Left lung (tissue), 4 donors: ENCODE measurements at regions not wholly inside any gene's neighbourhood (a gene's known extent, or its start where the extent isn't known, plus 50 kb on each side); places are given as distances from the start of the nearest gene placed in this dataset.

Experiments
- ATAC-seq: fragments of 200-7000 bp; cut with Tn5 transposase; one replicate; pipeline ENCODE4 v1.9.1; 2020; ENCODE audit warnings: moderate library complexity
- DNase-seq, 4 donors: peaks; one replicate each; pipeline ENCODE4 v3.0.0-alpha.2; 2013 to 2020
- H3K27ac ChIP-seq, 2 donors: fragments of 200-600 bp; sonication (generic) in 1 of 2; one replicate each; pipeline versions ENCODE4 v1.5.0 to v1.8.0; 2020 to 2021
- H3K27me3 ChIP-seq, 2 donors: fragments of 200-600 bp; sonication (generic) in 1 of 2; one replicate each; pipeline versions ENCODE4 v1.5.0 to v1.8.0; 2020 to 2021
- H3K36me3 ChIP-seq, 2 donors: fragments of 200-600 bp; sonication (generic) in 1 of 2; one replicate each; pipeline versions ENCODE4 v1.5.0 to v1.8.0; 2020 to 2021
- H3K4me1 ChIP-seq, 2 donors: fragments of 200-600 bp; one replicate each; pipeline ENCODE4 v1.8.0; 2021
- H3K4me3 ChIP-seq, 2 donors: fragments of 200-600 bp; sonication (generic) in 1 of 2; one replicate each; pipeline versions ENCODE4 v1.5.0 to v1.8.0; 2020 to 2021; ENCODE audit warnings: mild to moderate bottlenecking in 1 of 2
- H3K9me3 ChIP-seq, 2 donors: fragments of 200-600 bp; sonication (generic) in 1 of 2; one replicate each; pipeline versions ENCODE4 v1.5.0 to v1.8.0; 2020 to 2021
- intact Hi-C, 2 donors: fragments of 100-400 bp; cut with DNase I; formaldehyde crosslinking; loops; one replicate each; pipeline versions ENCODE4 v1.11.2 to v1.14.2; 2022
- TF ChIP-seq, protein P1 (sequence below), 2 donors: fragments of 200-600 bp; sonication (generic) in 1 of 2; IDR thresholded peaks; one replicate each; pipeline versions ENCODE4 v1.5.0 to v1.8.0; 2021; ENCODE audit warnings: antibody characterized with exemption in 2 of 2
- donor health status: DM: no; HTN: yes; CAD: no.
- donor health status: DM: no; HTN: no; CAD: no.

- TF ChIP-seq, protein P1, sequence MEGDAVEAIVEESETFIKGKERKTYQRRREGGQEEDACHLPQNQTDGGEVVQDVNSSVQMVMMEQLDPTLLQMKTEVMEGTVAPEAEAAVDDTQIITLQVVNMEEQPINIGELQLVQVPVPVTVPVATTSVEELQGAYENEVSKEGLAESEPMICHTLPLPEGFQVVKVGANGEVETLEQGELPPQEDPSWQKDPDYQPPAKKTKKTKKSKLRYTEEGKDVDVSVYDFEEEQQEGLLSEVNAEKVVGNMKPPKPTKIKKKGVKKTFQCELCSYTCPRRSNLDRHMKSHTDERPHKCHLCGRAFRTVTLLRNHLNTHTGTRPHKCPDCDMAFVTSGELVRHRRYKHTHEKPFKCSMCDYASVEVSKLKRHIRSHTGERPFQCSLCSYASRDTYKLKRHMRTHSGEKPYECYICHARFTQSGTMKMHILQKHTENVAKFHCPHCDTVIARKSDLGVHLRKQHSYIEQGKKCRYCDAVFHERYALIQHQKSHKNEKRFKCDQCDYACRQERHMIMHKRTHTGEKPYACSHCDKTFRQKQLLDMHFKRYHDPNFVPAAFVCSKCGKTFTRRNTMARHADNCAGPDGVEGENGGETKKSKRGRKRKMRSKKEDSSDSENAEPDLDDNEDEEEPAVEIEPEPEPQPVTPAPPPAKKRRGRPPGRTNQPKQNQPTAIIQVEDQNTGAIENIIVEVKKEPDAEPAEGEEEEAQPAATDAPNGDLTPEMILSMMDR (IDR thresholded peaks at IDR 0.05): no peak
- peaks cover 0 to 8% of the 10 kb centered on the region in 2 donors for H3K9me3 ChIP-seq
- no peak overlapping the region for H3K4me3 ChIP-seq
- DNase-seq (no peak), ATAC-seq (no peak)
- H3K27me3 ChIP-seq: no peaks in the 10 kb centered on the region
- intact Hi-C loops: no loop called here
- H3K27ac ChIP-seq: no peak overlapping the region
- no peaks in the 10 kb centered on the region for H3K4me1 ChIP-seq
- H3K36me3 ChIP-seq: no peaks in the 10 kb centered on the region
These were observed 484.4 kb downstream of the PLA2G4A start for GRCh38 chr1:187313115-187313514.

DNA sequence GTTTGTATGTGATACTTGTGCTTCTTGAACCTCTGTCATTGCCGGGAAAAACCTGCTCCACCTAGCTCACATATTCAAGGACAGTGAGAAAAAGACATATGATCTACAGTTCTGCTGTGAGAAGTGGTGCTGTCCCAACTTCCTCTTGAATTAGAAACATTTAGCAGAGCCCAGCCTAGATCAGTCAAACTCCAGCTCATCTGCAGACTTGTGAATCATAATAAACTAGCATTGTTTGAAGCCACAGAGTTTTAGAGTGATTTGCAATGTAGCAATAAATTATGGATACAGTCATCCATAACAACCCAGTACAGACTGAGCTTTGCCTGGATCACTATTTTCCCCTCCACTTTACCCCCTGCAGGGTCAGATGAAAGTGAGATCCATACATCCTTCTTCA is 497.8 kb downstream of the PLA2G4A start:
- DNase-seq (no peak), ATAC-seq (no peak)
- H3K9me3 ChIP-seq: peaks cover 0 to under 1% of the 10 kb centered on the region in 2 donors
- H3K4me1 ChIP-seq: no peaks in the 10 kb centered on the region
- TF ChIP-seq, protein P1 (IDR thresholded peaks at IDR 0.05): no peak
- intact Hi-C loops: no loop called here
- H3K36me3 ChIP-seq: no peaks in the 10 kb centered on the region
- H3K4me3 ChIP-seq: no peak overlapping the region
- H3K27me3 ChIP-seq: no peaks in the 10 kb centered on the region
- no peak overlapping the region for H3K27ac ChIP-seq

DNA sequence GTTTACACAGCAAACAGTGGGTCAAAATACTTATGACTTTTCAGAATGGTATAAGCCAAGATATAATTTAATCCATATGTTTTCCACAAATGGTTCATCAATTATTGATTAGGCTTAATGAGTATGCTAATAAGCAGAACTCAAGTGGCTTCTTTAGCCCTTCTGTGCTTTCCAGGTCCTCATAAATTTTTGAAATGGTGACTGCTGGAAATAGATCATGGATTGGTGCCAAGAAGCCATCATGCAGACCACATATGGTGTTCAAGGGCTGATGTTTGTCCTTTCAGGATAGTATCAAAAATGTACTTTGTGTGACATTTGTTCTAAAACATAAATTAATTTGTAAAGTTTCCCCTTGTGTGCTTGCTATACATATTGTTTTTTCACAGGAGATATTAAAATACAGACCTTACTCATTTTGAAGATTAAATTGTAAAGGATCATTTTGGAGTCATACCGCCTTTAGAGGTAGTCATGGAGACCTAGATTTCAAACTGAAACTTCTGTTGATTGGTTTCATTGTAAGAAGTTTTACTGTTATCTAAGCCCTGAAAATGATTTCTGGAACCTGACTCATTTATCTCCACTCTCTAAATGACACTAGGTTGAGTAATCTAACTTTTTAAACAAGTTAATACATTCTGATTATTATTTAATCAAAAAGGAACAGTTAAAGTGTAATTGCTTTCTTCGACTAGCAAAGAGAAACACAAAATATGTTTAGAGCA is 507.9 kb downstream of the PLA2G4A start:
- no peak for DNase-seq
- Histone ChIP-seq H3K9me3 (peaks cover 0 to 8% of the 10 kb centered on the region in 2 donors), H3K36me3 (no peaks in the 10 kb centered on the region), H3K27me3 (no peaks in the 10 kb centered on the region), H3K4me3 (no peak overlapping the region), H3K4me1 (no peaks in the 10 kb centered on the region), H3K27ac (no peak overlapping the region)
- TF ChIP-seq, protein P1 (IDR thresholded peaks at IDR 0.05): no peak
- ATAC-seq: no peak
- intact Hi-C loops: no loop called here

GRCh38 chr1:187338762-187339412 is 510.1 kb downstream of the PLA2G4A start:
- no peak for DNase-seq
- no peak overlapping the region for H3K27ac ChIP-seq
- H3K4me3 ChIP-seq: no peak overlapping the region
- TF ChIP-seq, protein P1 (IDR thresholded peaks at IDR 0.05): no peak
- H3K9me3 ChIP-seq: peaks cover 0 to 6% of the 10 kb centered on the region in 2 donors
- no peaks in the 10 kb centered on the region for H3K27me3 ChIP-seq
- ATAC-seq: no peak
- no peaks in the 10 kb centered on the region for H3K4me1 ChIP-seq
- intact Hi-C loops: no loop called here
- H3K36me3 ChIP-seq: no peaks in the 10 kb centered on the region

DNA sequence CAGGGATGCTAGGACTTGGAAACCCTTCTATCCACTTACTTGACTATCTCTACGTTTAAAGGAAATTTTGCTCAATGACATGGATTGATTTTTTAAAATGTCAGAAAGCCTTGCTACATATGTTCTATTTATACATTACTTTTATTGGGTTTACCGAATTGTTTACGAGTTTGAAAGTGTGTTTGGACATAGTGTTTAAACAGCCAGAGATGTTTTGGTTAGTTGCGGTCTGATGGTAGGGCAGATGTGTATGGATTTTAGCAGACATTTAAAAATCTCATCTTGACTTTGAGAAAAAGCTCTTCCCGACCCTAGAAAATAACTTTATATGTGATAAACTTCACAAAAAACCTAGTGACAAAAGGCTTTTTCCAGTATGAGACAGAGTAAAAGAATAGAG is 513.7 kb downstream of the PLA2G4A start:
- no peaks in the 10 kb centered on the region for H3K4me1 ChIP-seq
- TF ChIP-seq, protein P1 (IDR thresholded peaks at IDR 0.05): no peak
- no peak overlapping the region for H3K4me3 ChIP-seq
- intact Hi-C loops: no loop called here
- DNase-seq: no peak
- H3K9me3 ChIP-seq: no peaks in the 10 kb centered on the region
- no peaks in the 10 kb centered on the region for H3K36me3 ChIP-seq
- H3K27ac ChIP-seq: no peak overlapping the region
- no peak for ATAC-seq
- H3K27me3 ChIP-seq: no peaks in the 10 kb centered on the region
